Activated CD4-positive, CD25-positive, alpha-beta regulatory T cell treated with anti-CD3 and anti-CD28 coated beads, Interleukin-2, amount 50 U/mL, for 16 hours (primary cell): ENCODE measurements at regions not wholly inside any gene's neighbourhood (a gene's known extent, or its start where the extent isn't known, plus 50 kb on each side); places are given as distances from the start of the nearest gene placed in this dataset.

ENCODE experiments used
- DNase-seq: peaks from one replicate; pipeline ENCODE4 v3.0.0-alpha.2; 2020; ENCODE audit warnings: low read depth, low spot score

DNA sequence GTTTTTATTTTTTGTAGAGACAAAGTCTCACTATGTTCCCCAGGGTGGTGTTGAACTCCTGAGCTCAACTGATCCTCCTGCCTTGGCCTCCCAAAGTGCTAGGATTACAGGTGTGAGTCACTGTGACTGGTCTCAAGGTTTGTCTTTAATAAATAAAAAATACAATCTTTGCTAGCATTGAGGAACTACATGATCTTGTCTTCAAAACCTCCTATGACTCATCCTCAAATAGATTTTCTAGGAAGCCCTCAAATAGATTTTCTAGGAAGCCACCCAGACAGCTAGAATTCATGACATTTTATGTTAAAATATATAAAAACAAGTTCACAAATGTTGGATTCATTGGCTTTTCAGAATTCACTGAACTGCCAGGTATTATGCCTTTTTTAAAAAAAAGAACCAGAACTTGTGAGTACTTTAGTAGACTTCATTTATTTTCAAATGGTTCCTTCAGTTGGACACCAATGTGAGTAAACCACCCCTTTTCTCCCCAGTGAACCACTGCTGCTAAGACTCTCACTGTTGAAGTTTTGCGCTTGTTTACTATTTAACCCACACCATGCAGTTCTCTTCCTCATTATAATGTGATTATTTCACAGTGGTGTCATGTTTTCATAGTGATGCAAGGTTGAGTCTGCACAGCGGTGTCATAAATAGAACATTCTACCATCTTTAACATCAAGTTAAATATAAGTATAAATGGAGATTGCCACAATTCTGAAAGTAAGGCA lies 303.9 kb downstream of the CASP12 start:
- DNase-seq, result no peak

DNA sequence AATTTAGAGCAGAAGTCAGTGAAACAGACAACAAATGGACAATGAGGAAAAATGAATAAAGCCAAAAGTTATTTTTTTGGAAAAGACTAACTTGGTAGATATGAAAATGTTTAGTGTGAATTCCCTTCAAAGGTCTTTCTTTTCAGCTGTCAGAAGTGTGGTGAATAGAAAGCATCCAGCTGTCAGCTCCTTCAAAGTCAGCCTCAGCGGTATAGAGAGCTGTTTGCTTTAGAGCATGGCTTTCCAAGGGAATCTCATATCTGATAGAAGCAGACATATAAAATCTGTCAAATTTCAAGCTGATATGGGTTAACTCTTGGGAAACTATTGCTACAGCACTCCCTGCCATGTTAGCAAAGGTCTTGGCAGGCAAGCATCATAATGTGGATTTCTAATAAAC lies 309.3 kb downstream of the CASP12 start:
- DNase-seq, result no peak

DNA sequence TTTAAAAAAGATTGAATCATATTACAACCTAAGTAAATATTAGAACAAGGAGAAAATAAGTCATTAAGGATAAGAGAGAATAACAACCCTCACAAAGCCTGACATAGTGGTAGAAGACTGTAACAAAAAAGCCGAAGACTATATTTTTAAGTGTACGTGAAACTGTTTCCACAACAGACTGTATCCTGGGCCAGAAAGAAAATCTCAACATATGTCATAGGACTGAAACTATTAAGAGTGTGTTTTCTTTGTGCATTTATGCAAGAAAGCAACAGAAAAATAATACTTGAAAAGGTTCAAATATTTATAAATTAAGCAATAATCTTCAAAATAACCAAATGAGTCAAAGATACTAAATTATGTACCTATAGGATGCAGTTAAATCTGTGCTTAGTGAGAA lies 309.8 kb downstream of the CASP12 start:
- DNase-seq, result no peak

DNA sequence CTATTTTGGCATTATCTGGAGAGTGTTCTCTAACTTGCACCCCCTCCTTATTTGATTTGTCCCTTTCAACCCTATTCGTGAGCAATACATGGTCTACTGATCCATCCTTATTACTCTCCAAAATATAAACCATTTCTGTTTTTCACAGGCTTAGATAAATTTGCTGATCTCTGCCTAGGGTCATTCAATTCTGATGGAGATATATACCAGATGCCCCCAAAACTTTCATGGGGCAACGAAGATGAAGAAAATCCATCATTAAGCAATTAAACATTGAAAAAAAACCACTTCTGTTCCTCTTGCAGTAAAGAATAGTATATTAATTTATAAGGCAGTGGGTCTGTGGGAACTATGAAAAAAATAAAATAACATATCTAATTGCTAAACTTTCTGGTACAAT lies 313.4 kb downstream of the CASP12 start:
- no peak for DNase-seq

DNA sequence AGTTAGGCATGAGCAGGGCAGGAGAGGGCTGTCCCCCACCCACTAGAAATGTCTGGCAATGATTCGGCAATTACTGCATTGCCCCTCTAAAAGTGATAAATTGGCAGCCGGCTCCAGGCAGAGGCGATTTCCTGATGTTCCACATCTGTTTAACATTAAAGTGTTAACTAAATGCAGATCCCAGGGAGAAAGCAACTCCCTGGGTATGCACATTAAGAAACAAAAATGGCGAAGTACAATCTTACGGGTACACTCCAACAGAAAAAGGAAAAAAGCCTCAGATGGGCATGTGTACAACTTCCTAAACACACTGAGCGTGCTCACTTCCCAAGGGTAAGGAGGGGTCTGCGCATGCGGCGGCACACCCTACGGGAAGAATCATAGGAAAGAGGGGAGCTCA lies 314.4 kb downstream of the CASP12 start:
- no peak for DNase-seq

DNA sequence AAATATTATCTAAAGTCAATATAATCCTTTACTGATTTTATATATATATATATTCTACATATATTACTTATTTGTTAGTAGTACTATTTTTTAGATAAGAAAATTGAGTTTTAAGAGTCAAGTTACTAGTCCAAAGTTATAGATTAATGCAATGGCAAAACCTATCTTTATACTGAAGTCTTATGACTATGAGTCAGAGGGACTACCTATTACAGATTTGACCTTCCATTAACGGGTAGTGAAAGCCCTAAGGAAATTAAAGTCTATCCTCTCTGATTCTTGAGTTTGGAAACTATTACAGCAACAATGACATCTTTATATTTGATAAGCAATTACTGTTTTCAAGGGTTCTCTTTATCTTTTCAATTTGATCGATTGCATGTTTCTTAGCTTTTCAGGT lies 315.8 kb downstream of the CASP12 start:
- DNase-seq, result no peak

DNA sequence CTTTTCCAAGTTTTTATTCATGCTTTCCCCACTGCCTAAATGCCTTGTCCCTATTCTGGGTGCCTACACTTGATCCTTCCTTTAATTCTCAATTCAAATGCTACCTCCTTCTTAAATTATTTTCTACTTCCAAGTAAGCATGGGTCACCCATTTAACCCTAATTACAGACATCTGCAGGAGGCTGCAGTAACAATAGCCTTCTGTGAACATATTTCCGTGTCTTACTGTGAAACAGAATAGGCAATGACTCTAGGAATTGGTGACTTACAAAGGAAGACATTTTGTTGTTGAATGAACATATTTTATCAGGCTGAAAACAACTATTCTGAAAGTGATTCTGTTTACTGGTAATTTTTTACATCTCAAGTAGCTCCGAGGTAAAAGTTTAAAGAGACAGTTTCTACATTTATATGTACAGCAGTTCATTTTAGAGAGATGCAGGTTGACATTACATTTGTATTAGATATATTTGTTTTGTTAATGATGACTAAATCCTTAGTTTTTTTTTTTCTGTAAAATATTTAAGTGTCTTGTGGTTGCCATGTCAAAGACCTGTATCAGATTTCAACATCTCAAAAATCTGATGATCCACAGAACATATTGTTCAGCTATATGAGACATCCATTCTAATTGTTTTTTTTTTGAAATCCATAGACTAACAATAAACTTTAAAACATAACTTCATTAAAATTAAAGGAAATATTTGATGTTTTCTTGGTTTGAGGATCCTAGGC lies 316.8 kb downstream of the CASP12 start:
- DNase-seq, result no peak

DNA sequence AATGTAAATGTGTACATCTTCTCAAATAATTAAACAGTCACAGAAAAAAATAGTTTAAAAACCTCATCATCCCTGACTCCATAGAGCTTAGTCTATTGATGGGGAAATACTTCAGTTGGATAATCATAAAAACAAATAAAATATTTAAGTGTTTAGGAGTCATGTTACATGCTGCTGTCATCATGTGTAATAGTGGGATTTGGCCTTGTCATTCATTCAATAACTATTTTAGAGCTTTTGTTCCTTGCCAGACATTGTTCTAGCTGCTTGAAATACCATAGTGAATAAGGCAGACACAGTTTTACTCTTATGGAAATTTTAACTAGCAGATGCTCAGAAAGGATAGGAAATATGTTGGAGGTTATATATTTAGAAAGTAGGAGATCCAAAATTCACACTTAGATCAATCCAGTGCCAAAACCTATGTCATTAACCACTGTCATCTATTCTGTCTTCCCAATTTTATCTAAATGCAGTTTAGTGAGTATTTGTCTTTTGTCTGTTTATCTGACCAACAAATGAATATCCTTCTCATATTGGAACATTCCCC lies 324.7 kb downstream of the CASP12 start:
- no peak for DNase-seq

DNA sequence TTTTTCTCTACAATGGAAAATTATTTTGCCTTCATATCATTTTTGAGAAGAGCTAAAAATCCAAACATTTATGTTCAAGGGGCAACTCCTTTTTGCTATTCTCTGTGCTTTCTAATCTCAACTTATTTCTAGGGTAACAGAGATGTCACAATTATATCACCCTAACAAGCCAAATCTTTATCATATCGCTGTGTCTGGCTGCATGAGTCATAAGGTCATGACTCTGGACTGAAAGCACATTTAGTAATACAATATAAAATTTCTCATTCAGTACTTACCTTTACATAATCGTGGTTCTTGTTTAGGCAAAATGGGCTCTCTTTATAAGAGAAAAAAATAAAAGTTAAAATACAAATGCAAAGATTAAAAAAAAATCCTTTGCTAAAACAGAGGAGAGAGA lies 326.0 kb downstream of the CASP12 start:
- no peak for DNase-seq

DNA sequence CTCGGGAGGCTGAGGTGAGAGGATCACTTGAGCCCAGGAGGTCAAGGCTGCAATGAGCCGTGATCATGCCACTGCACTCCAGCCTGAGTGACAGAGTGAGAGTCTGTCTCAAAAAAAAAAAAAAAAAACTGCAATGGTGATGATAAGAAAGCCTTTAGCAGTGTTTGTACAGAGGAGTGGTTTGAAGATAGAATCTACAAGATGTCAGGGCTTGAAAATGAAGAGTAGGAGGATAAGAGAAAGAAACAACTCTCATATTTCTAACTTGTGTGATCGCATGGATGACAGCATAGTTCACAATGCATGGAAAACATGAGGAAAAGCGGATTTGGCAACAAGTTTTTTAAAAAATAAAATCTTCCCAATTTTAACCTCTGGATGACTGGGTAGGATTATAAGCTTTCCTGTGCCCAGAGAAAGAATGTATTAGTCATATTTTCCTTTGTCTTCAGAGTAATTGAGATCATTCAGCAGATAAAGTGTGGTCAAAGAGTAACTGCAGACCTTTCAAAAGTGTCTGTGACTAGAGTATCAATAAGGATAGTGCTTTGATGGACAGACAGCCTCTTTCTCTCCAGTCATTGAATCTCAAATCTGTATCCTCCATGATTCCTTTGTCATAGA lies 328.1 kb downstream of the CASP12 start:
- DNase-seq, result no peak

DNA sequence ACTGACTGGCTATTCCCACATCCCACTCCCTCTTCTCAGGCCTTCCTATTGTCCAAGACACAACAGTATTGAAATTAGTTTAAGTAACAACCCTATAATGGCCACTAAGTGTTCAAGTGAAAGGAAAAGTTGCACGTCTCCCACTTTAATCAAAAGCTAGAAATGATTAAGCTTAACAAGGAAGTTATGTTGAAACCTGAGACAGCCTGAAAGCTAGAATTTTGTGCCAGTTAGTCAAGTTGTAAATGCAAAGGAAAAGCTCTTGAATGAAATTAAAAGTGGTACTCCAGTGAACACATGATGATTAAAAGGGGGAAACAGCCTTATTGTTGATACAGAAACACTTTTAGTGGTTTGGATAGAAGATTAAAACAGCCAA lies 332.7 kb downstream of the CASP12 start:
- no peak for DNase-seq

DNA sequence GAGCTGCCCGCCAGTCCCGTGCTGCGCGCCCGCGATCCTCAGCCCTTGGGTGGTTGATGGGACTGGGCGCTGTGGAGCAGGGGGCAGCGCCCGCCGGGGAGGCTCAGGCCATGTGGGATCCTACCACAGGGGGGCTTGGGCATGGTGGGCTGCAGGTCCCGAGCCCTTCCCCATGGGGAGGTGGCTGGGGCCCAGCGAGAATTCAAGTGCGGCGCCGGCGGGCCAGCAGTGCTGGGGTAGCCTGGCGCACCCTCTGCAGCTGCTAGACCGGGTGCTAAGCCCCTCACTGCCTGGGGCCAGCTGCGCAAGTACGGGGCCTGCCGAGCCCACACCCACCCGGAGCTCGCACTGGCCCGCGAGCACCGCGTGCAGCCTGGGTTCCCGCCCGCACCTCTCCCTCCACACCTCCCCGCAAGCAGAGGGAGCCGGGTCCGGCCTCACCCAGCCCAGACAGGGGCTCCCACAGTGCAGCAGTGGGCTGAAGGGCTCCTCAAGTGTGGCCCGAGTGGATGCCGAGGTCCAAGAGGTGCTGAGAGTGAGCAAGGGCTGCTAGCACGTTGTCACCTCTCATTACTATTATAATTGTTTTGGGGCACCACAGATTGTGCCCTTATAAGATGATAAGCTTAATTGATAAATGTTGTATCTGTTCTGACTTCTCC lies 333.2 kb downstream of the CASP12 start:
- no peak for DNase-seq

DNA sequence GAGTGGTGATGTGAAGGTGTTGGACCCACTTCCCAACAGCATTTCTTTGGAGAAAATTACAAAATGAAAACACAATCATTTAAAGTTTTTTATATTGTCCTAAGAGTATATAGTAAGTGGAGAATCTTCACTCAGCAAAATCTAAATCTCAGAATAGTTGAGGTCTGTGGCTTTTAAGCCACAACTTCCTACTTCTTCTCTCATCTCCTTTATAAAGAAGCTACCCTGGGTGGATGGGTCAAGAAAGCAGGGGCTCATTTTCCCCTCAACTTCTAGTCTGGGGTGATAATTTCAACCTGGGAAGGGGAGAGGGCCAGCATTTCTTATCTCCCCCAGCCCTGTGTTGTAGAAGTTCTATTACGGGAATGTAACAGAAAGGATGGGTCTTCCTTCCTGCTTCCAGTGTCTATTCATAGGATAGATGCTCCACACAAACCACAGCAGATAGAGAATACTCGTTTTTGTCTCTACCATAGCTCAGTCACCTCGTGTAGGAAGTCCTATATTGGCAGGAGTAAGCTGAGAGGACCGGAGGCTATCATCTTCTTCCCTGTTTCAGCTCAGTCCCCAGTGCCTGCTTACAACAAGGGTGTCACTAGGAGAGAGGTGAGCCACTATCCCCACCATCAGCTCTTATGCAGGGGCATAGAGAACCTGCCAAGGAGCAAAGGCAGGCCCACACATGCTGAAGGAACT lies 341.5 kb downstream of the CASP12 start:
- no peak for DNase-seq

DNA sequence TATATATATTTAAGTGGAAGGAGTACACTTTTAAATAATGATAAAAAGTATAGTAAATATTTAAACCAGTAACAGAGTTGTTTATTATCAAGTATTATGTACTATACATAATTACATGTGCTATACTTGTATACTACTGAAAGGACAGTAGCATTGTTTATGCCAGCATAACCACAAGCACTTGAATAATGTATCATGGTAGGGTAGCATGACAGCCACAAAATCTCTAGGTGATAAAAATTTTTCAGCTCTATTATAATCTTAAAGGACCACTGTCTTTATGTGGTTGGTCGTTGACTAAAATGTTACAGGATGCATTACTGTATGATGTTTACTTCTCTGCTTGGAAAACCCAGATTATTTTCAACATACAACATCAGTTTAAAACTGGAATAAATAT lies 349.2 kb downstream of the CASP12 start:
- DNase-seq, result no peak

DNA sequence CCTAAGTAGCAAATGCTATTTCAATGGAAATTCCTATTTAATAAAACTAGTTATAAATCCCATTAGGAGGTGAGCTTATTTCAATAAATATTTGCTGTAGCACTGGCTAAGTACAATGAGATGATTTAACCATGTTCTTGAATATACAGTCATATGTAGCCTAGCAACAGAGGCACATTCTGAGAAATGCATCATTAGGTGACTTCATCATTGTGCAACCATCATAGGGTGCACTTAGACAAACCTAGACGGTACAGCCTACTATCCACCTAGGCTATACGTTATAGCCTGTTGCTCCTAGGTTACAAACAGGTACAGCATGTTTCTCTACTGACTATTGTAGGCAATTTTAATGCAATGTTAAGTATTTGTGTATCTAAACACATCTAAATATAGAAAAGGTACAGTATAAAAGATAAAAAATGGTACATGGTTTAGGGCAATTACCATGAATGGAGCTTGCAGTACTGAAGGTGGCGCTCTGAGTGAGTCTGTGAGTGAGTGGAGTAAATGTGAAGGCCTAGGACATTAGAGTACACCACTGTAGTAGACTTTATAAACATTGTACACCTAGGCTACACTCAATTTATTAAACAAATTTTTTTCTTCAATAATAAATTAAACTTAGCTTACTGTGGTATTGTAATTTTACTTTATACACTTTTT lies 350.1 kb downstream of the CASP12 start:
- no peak for DNase-seq

DNA sequence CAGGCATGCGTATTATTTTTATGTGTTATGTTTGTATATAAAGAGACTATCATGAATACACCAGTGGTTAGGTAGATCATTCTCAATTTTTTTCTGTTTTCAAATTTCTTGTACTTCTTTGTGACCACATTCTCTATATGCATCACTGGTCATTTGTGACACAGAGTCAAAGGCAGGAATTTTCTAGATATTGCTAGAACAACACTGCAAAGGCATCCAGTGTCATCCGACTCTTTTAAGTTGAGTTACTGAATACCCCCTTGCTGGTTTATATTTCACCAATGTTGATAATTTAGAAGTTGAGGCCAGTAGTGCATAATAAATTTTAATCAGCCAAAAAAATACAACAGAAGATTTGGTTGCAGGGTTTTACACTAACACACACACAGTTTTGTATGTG lies 351.8 kb downstream of the CASP12 start:
- DNase-seq, result no peak

DNA sequence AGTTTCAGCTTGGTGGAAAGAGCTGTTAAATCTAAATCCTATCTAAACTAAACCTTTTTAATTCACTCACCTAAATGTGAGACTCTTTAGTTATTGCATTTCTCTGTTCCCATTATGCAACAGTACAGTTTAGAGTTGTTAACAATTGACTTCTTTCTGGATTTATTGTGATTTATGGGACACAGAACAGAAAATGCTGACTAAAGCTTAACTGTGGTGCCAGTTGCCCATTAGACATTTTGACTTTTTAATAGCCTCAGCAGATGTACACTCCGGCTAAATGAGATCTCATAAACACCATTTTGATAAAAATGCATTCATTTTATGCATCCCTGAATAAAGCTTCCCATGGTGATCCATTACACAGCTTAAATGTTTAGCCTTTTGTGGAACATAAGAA lies 356.6 kb downstream of the CASP12 start:
- no peak for DNase-seq

DNA sequence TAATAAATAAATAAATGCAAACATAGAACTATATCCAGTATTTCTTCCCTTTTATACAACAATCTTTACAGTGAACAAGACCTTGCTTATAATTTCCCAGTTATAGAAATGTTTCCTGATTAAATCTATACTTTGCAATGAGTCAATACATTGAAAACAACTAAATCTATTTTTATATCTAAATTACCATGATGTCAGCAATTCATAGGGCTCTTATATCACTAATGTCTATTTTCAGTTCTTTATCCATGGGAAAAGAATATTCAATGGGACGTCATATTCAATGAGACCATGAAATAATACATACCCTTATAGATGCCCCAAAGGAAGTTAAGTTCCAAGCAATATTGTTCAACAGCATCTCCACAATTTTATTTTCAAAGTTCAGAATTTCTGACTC lies 359.9 kb downstream of the CASP12 start:
- no peak for DNase-seq

DNA sequence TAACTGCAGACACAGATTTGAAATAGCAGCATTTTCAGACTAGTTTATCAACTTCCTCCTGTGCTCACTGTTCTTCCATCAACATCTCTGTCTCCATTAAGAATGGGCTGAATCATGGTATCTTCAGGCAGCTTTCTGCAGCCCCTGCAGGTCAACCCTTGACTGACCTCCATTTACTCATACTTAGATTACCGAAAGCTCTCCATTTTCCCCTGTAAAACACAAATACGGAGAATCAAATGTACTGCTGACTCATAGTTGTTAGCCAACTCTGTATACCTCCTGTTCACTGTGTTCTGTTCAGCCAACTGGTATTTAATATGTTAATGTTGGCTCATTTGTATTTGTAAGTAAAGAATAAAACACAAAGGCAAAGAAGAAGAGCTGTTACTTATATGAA lies 364.0 kb downstream of the CASP12 start:
- DNase-seq, result no peak

DNA sequence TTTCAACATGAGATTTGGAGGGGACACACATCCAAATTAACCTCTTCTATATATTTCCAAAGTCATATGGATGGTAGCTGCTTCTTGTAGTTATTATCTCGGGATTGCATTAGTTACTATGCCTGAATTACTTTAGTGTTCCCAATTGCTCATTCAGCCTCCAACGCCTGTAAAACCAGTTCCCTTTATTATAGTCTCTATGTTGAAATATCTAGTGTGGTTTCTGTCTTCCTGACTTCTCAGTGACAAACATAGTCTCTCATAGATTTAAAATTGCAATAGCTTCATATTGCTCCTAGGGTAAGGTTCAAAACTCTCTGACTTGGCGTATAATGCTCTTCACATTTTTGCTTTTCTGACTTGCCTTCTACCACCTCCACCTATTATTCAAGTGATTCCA lies 366.4 kb downstream of the CASP12 start:
- DNase-seq, result no peak

DNA sequence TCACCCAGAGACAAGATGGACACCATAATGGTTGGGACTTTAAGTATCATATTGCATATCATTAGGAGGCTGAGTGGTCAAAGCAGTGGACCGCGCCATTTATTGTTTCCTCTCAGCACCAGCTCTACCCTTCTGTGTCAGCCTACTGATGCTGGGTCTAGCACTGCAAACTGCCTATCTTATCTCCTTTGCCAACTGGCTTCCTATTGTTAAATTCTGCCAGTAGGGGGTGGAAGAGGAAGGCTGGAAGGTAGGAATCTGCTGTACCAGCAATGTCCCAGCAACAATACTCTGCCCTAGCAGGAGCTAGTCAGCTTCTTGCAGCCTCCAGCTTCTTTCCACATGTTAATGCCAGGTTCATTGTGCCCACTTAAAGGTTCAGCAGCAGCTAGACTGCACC lies 367.1 kb upstream of the PDGFD start:
- DNase-seq, result no peak
